ENCODE measurements at regions not wholly inside any gene's neighbourhood (a gene's known extent, or its start where the extent isn't known, plus 50 kb on each side); places are given as distances from the start of the nearest gene placed in this dataset.
A peak's percentile ranks its signal among the peaks of the same experiment; 100 is the strongest.

GRCh38 chrX:88425739-88426138, 321.3 kb upstream of the CPXCR1 start (continued):
- TF ChIP-seq ZBTB33 (IDR thresholded peaks at IDR 0.05; ENCODE audit: borderline replicate concordance, low read depth) (no peak), SMC3 (IDR thresholded peaks at IDR 0.05; ENCODE audit: low read depth, low read length) (peak; percentile 31; the same call in 1 of the 2 replicates), NRF1 (IDR thresholded peaks at IDR 0.05; ENCODE audit: low read depth, low read length) (no peak), FOXM1 (IDR thresholded peaks at IDR 0.05; ENCODE audit: low read depth) (no peak), USF2 (IDR thresholded peaks at IDR 0.05; ENCODE audit: borderline replicate concordance, low read depth, low read length) (no peak), ELF1 (IDR thresholded peaks at IDR 0.05) (no peak), FOSL2 (IDR thresholded peaks at IDR 0.05; ENCODE audit: borderline replicate concordance, low read depth) (no peak), CHD2 (IDR thresholded peaks at IDR 0.05; ENCODE audit: low read length, partially characterized antibody) (no peak), RFX5 (IDR thresholded peaks at IDR 0.05; ENCODE audit: low read length) (no peak), RXRA (IDR thresholded peaks at IDR 0.05; ENCODE audit: borderline replicate concordance, low read depth) (no peak), TEAD4 (IDR thresholded peaks at IDR 0.05; ENCODE audit: borderline replicate concordance, insufficient read depth) (no peak), POLR2AphosphoS5 (IDR thresholded peaks at IDR 0.05; ENCODE audit: low read depth, low read length) (no peak)

GRCh38 chrX:88437563-88437962, 309.5 kb upstream of the CPXCR1 start:
- no peaks in the 10 kb centered on the region for H3K27me3 ChIP-seq (ENCODE audit: insufficient read depth)
- CTCF ChIA-PET = no interaction called here
- 4% methylated on average over 1 of the region's 1 CpG for WGBS (ENCODE audit: low lambda C conversion rate)
- H3K4me1 ChIP-seq (ENCODE audit: control insufficient read depth in 1 of 2, insufficient read depth in 2 of 2, low read depth in 1 of 2, low read length in 1 of 2) = no peaks in the 10 kb centered on the region
- H3F3A ChIP-seq (replicated peaks; ENCODE audit: insufficient read depth) = no peaks in the 10 kb centered on the region
- no peak overlapping the region for H3K4me2 ChIP-seq
- no peaks in the 10 kb centered on the region for H3K79me2 ChIP-seq (ENCODE audit: insufficient read depth)
- POLR2A ChIA-PET = no interaction called here
- H4K20me1 ChIP-seq (ENCODE audit: insufficient read depth) = no peaks in the 10 kb centered on the region
- DNase-seq = no peak
- no peak overlapping the region for H2AFZ ChIP-seq (ENCODE audit: low read depth)
- H3K27ac ChIP-seq (ENCODE audit: low read depth in 2 of 2, low read length in 1 of 2) = no peak overlapping the region
- H3K36me3 ChIP-seq (replicated peaks in 1 of 2; ENCODE audit: control insufficient read depth in 1 of 2, insufficient read depth in 2 of 2, low read length in 1 of 2) = no peaks in the 10 kb centered on the region
- no peak overlapping the region for H3K9ac ChIP-seq
- H3K9me3 ChIP-seq = no peaks in the 10 kb centered on the region
- H3K9me2 ChIP-seq = no peaks in the 10 kb centered on the region
- H3K4me3 ChIP-seq (ENCODE audit: low read depth in 2 of 2, low read length in 1 of 2) = no peak overlapping the region
- TF ChIP-seq RAD21 (IDR thresholded peaks at IDR 0.05; ENCODE audit: low read length) (no peak), USF2 (IDR thresholded peaks at IDR 0.05; ENCODE audit: borderline replicate concordance, low read depth, low read length) (no peak), CHD2 (IDR thresholded peaks at IDR 0.05; ENCODE audit: low read length, partially characterized antibody) (no peak), PBX3 (IDR thresholded peaks at IDR 0.05) (no peak), SIN3A (IDR thresholded peaks at IDR 0.05; ENCODE audit: borderline replicate concordance, low read depth, low read length) (no peak), FOXJ3 (CRISPR knock-in tag; IDR thresholded peaks at IDR 0.05) (no peak), RFX5 (IDR thresholded peaks at IDR 0.05; ENCODE audit: low read length) (no peak), ZBTB33 (IDR thresholded peaks at IDR 0.05; ENCODE audit: borderline replicate concordance, low read depth) (no peak)

Data from SK-N-SH (cell line).